ENCODE measurements at regions not wholly inside any gene's neighbourhood (a gene's known extent, or its start where the extent isn't known, plus 50 kb on each side); places are given as distances from the start of the nearest gene placed in this dataset.

DNA sequence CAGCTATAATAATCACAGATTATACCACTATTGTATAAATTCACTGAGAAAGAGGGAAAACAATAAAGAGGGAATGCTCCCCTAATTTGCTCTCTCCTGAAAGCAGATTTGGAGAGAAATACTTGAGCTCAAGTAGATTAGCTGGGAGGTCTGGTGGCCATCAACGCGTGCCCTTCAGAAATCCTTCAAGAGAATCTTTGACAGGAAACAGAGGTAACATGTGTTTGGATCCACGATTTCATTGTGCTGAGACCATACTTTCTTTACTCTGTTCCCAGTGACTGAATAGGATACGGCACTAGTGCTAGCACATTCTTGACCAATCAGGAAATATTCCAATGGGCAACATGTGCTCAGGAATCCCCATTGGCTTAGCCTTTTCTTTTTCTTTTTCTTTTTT is 1395.3 kb downstream of the RAPGEF2 start:
- no peak overlapping the region for H3K27ac ChIP-seq (ENCODE audit: low read depth, low read length)
- no peaks in the 10 kb centered on the region for H3K79me2 ChIP-seq (ENCODE audit: insufficient read depth, low read length)
- H3K27me3 ChIP-seq (ENCODE audit: insufficient read depth, low read length) = no peaks in the 10 kb centered on the region
- TF ChIP-seq, protein P1, sequence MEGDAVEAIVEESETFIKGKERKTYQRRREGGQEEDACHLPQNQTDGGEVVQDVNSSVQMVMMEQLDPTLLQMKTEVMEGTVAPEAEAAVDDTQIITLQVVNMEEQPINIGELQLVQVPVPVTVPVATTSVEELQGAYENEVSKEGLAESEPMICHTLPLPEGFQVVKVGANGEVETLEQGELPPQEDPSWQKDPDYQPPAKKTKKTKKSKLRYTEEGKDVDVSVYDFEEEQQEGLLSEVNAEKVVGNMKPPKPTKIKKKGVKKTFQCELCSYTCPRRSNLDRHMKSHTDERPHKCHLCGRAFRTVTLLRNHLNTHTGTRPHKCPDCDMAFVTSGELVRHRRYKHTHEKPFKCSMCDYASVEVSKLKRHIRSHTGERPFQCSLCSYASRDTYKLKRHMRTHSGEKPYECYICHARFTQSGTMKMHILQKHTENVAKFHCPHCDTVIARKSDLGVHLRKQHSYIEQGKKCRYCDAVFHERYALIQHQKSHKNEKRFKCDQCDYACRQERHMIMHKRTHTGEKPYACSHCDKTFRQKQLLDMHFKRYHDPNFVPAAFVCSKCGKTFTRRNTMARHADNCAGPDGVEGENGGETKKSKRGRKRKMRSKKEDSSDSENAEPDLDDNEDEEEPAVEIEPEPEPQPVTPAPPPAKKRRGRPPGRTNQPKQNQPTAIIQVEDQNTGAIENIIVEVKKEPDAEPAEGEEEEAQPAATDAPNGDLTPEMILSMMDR (IDR thresholded peaks at IDR 0.05; ENCODE audit: extremely low read depth, low read depth, low read length) = no peak
- H3K4me3 ChIP-seq (ENCODE audit: insufficient read depth, low read length) = no peak overlapping the region
- no peaks in the 10 kb centered on the region for H3K36me3 ChIP-seq (ENCODE audit: insufficient read depth, low read length)
- DNase-seq (ENCODE audit: insufficient read length, low spot score, missing footprints) = no peak
- no peaks in the 10 kb centered on the region for H3K4me1 ChIP-seq (ENCODE audit: insufficient read depth, low read length)
- no peak overlapping the region for H3K4me2 ChIP-seq (ENCODE audit: insufficient read depth, low read length)
- H3K9me3 ChIP-seq (ENCODE audit: low read depth, low read length) = peaks cover 4% of the 10 kb centered on the region
- no peak overlapping the region for H2AFZ ChIP-seq (ENCODE audit: low read length)
- H4K20me1 ChIP-seq (ENCODE audit: insufficient read depth, low read length) = no peaks in the 10 kb centered on the region

DNA sequence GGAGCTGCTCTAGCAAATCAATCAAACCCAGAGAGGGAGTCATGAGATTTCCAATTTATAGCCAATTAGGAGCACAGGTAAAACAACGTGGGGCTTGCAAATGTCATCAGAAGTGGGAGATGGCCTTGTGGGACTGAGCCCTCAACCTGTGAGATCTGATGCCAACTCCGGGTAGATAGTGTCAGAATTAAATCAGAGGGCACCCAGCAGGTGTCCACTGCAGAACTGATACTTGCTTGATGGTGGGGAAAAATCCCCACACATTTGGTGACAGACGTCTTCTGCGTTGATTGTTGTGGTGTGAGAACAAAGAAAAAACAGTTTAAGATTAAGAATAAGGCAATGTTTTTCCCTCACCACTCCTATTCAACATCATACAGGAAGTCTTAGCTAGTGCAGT is 1402.8 kb downstream of the RAPGEF2 start:
- Histone ChIP-seq H3K4me1 (ENCODE audit: insufficient read depth, low read length) (no peaks in the 10 kb centered on the region), H3K36me3 (ENCODE audit: insufficient read depth, low read length) (no peaks in the 10 kb centered on the region), H4K20me1 (ENCODE audit: insufficient read depth, low read length) (no peaks in the 10 kb centered on the region), H3K79me2 (ENCODE audit: insufficient read depth, low read length) (no peaks in the 10 kb centered on the region), H3K27ac (ENCODE audit: low read depth, low read length) (no peak overlapping the region), H3K27me3 (ENCODE audit: insufficient read depth, low read length) (no peaks in the 10 kb centered on the region), H3K4me2 (ENCODE audit: insufficient read depth, low read length) (no peak overlapping the region), H3K9me3 (ENCODE audit: low read depth, low read length) (peaks cover 2% of the 10 kb centered on the region), H2AFZ (ENCODE audit: low read length) (no peak overlapping the region), H3K4me3 (ENCODE audit: insufficient read depth, low read length) (no peak overlapping the region)
- DNase-seq (ENCODE audit: insufficient read length, low spot score, missing footprints) = no peak
- TF ChIP-seq, protein P1 (IDR thresholded peaks at IDR 0.05; ENCODE audit: extremely low read depth, low read depth, low read length) = no peak

DNA sequence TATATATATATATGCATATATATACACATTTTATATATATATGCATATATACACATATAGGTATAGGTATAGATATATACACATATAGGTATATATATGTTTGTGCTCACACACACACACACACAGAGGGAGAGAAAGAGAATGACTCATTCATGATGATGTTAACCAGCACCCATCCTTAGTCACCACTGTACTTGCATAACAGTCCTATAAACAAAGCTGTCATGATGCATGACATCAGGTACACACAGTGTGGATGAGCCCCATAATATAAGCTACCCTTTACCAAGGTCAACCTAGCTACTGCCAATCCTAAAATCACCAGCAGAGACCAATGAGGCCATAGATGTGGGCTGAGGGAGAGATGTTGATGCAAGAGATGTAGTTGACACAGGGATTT is 1408.0 kb downstream of the RAPGEF2 start:
- H3K27me3 ChIP-seq (ENCODE audit: insufficient read depth, low read length) = no peaks in the 10 kb centered on the region
- TF ChIP-seq, protein P1 (IDR thresholded peaks at IDR 0.05; ENCODE audit: extremely low read depth, low read depth, low read length) = no peak
- H3K4me3 ChIP-seq (ENCODE audit: insufficient read depth, low read length) = no peak overlapping the region
- H3K79me2 ChIP-seq (ENCODE audit: insufficient read depth, low read length) = no peaks in the 10 kb centered on the region
- no peaks in the 10 kb centered on the region for H3K9me3 ChIP-seq (ENCODE audit: low read depth, low read length)
- H3K36me3 ChIP-seq (ENCODE audit: insufficient read depth, low read length) = no peaks in the 10 kb centered on the region
- no peak for DNase-seq (ENCODE audit: insufficient read length, low spot score, missing footprints)
- no peak overlapping the region for H3K27ac ChIP-seq (ENCODE audit: low read depth, low read length)
- H4K20me1 ChIP-seq (ENCODE audit: insufficient read depth, low read length) = no peaks in the 10 kb centered on the region
- H3K4me2 ChIP-seq (ENCODE audit: insufficient read depth, low read length) = no peak overlapping the region
- no peaks in the 10 kb centered on the region for H3K4me1 ChIP-seq (ENCODE audit: insufficient read depth, low read length)
- no peak overlapping the region for H2AFZ ChIP-seq (ENCODE audit: low read length)

DNA sequence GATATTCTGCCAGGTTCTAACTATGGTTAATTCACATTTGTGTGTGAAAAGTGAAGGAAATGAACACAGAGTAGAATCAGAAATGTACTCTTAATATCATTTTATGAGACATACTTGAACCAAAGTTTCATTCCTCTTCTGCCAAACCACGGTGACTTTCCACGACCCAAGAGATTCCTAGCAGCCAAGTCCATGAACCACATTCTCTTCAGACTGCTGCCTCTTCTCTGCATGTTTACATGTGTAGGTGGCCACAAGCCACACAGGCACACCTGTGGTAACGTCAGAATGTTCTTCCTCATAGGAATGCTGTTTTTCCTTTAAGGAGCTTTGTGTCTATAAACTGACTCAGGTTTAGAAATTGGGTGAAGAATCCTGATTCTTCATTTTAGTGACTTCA is 1411.2 kb downstream of the RAPGEF2 start:
- Histone ChIP-seq H3K9me3 (ENCODE audit: low read depth, low read length) (peaks cover 1% of the 10 kb centered on the region), H3K4me3 (ENCODE audit: insufficient read depth, low read length) (no peak overlapping the region), H3K4me2 (ENCODE audit: insufficient read depth, low read length) (no peak overlapping the region), H3K36me3 (ENCODE audit: insufficient read depth, low read length) (no peaks in the 10 kb centered on the region), H4K20me1 (ENCODE audit: insufficient read depth, low read length) (no peaks in the 10 kb centered on the region), H2AFZ (ENCODE audit: low read length) (no peak overlapping the region), H3K79me2 (ENCODE audit: insufficient read depth, low read length) (no peaks in the 10 kb centered on the region), H3K27me3 (ENCODE audit: insufficient read depth, low read length) (no peaks in the 10 kb centered on the region), H3K4me1 (ENCODE audit: insufficient read depth, low read length) (no peaks in the 10 kb centered on the region), H3K27ac (ENCODE audit: low read depth, low read length) (no peak overlapping the region)
- no peak for DNase-seq (ENCODE audit: insufficient read length, low spot score, missing footprints)
- TF ChIP-seq, protein P1 (IDR thresholded peaks at IDR 0.05; ENCODE audit: extremely low read depth, low read depth, low read length) = no peak
